IMR-90 (cell line): ENCODE measurements at regions not wholly inside any gene's neighbourhood (a gene's known extent, or its start where the extent isn't known, plus 50 kb on each side); places are given as distances from the start of the nearest gene placed in this dataset.

Experiments used
- BHLHE40 ChIP-seq: fragments of 150-350 bp; IDR thresholded peaks from 2 replicates; pipeline ENCODE4 v1.6.1; 2016; ENCODE audit warnings: mild to moderate bottlenecking, low read depth, low read length
- CEBPB ChIP-seq: IDR thresholded peaks from 2 replicates; pipeline ENCODE4 v1.6.1; 2012; ENCODE audit warnings: low read depth, low read length, improper control_type of control experiment
- CHD1 ChIP-seq: IDR thresholded peaks from 2 replicates; pipeline ENCODE4 v1.6.1; 2012; ENCODE audit warnings: low read depth, low read length, improper control_type of control experiment
- CTCF ChIP-seq: conservative IDR thresholded peaks from 2 replicates; pipeline ENCODE4 v1.5.1; 2012; ENCODE audit warnings: mild to moderate bottlenecking, low read depth, low read length, improper control_type of control experiment
- FOS ChIP-seq: fragments of 150-350 bp; IDR thresholded peaks from 2 replicates; pipeline ENCODE4 v1.6.1; 2016; ENCODE audit warnings: low read depth, low read length
- MAFK ChIP-seq: IDR thresholded peaks from 2 replicates; pipeline ENCODE4 v1.6.1; 2012; ENCODE audit warnings: low read depth, low read length, improper control_type of control experiment
- MAZ ChIP-seq: IDR thresholded peaks from 2 replicates; pipeline ENCODE4 v1.6.1; 2012; ENCODE audit warnings: low read depth, mild to moderate bottlenecking, low read length, improper control_type of control experiment, moderate library complexity, borderline replicate concordance
- POLR2A ChIP-seq: IDR thresholded peaks from 2 replicates; pipeline ENCODE4 v1.6.1; 2012; ENCODE audit warnings: mild to moderate bottlenecking, low read depth, low read length
- RAD21 ChIP-seq: IDR thresholded peaks from 2 replicates; pipeline ENCODE4 v1.6.1; 2012; ENCODE audit warnings: low read length, improper control_type of control experiment
- RCOR1 ChIP-seq: IDR thresholded peaks from 2 replicates; pipeline ENCODE4 v1.6.1; 2012; ENCODE audit warnings: mild to moderate bottlenecking, low read length, improper control_type of control experiment; ENCODE audit not compliant: insufficient replicate concordance
- SMC3 ChIP-seq: fragments of 150-350 bp; IDR thresholded peaks from 2 replicates; pipeline ENCODE4 v1.6.1; 2016; ENCODE audit warnings: low read depth, mild to moderate bottlenecking, antibody characterized with exemption, low read length, moderate library complexity
- TF ChIP-seq, protein P1 (sequence below): fragments of 150-350 bp; IDR thresholded peaks from 2 replicates; pipeline ENCODE4 v1.6.1; 2016; ENCODE audit warnings: low read depth, mild to moderate bottlenecking, low read length, moderate library complexity, borderline replicate concordance
- TF ChIP-seq, protein P2 (sequence below): fragments of 150-350 bp; IDR thresholded peaks from 2 replicates; pipeline ENCODE4 v1.6.1; 2017; ENCODE audit warnings: mild to moderate bottlenecking, antibody characterized with exemption, low read length, low read depth

GRCh38 chr1:244980605-244981004 is 116.3 kb upstream of the HNRNPU start:
- TF ChIP-seq CTCF = no peak
- TF ChIP-seq, protein P1, sequence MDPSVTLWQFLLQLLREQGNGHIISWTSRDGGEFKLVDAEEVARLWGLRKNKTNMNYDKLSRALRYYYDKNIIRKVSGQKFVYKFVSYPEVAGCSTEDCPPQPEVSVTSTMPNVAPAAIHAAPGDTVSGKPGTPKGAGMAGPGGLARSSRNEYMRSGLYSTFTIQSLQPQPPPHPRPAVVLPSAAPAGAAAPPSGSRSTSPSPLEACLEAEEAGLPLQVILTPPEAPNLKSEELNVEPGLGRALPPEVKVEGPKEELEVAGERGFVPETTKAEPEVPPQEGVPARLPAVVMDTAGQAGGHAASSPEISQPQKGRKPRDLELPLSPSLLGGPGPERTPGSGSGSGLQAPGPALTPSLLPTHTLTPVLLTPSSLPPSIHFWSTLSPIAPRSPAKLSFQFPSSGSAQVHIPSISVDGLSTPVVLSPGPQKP = no peak
- TF ChIP-seq POLR2A = no peak
- TF ChIP-seq BHLHE40 = no peak
- TF ChIP-seq, protein P2, sequence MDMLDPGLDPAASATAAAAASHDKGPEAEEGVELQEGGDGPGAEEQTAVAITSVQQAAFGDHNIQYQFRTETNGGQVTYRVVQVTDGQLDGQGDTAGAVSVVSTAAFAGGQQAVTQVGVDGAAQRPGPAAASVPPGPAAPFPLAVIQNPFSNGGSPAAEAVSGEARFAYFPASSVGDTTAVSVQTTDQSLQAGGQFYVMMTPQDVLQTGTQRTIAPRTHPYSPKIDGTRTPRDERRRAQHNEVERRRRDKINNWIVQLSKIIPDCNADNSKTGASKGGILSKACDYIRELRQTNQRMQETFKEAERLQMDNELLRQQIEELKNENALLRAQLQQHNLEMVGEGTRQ = no peak
- TF ChIP-seq FOS = no peak
- no peak for TF ChIP-seq SMC3
- no peak for TF ChIP-seq MAZ
- no peak for TF ChIP-seq RAD21
- TF ChIP-seq RCOR1 = no peak
- TF ChIP-seq CHD1 = no peak
- no peak for TF ChIP-seq MAFK
- TF ChIP-seq CEBPB = no peak
